PFSK-1 (cell line): ENCODE measurements at regions not wholly inside any gene's neighbourhood (a gene's known extent, or its start where the extent isn't known, plus 50 kb on each side); places are given as distances from the start of the nearest gene placed in this dataset.

Experiments used
- FOXP2 ChIP-seq: optimal IDR thresholded peaks from 2 replicates; pipeline ENCODE3; 2011; ENCODE audit warnings: borderline replicate concordance, control low read depth, inconsistent platforms; ENCODE audit not compliant: insufficient read depth; ENCODE audit errors: extremely low read length, extremely low read depth
- POLR2AphosphoS5 ChIP-seq: IDR thresholded peaks from 2 replicates; pipeline ENCODE4 v1.6.1; 2012; ENCODE audit warnings: low read depth, mild to moderate bottlenecking, control low read depth, low read length, moderate library complexity
- SIN3A ChIP-seq: IDR thresholded peaks from 2 replicates; pipeline ENCODE4 v1.6.1; 2012; ENCODE audit warnings: mild to moderate bottlenecking, low read length, moderate library complexity, borderline replicate concordance; ENCODE audit not compliant: insufficient read depth
- TAF1 ChIP-seq: IDR thresholded peaks from 2 replicates; pipeline ENCODE4 v1.6.1; 2012; ENCODE audit warnings: low read length, control low read depth, borderline replicate concordance; ENCODE audit not compliant: insufficient read depth
- TF ChIP-seq, protein P1 (sequence below), 2 experiments: IDR thresholded peaks; 2 replicates each; pipeline versions ENCODE4 v1.6.1 to v1.8.0; 2011 to 2012; ENCODE audit warnings: low read depth in 2 of 2, low read length in 2 of 2, control low read depth in 1 of 2, inconsistent platforms in 1 of 2, mild to moderate bottlenecking in 1 of 2, moderate library complexity in 1 of 2; ENCODE audit not compliant: insufficient read depth in 1 of 2

GRCh38 chr18:61172624-61173023, 160.6 kb upstream of the CDH20 start:
- TF ChIP-seq SIN3A (no peak), POLR2AphosphoS5 (no peak), TAF1 (no peak), FOXP2 (no peak)
- TF ChIP-seq, protein P1, sequence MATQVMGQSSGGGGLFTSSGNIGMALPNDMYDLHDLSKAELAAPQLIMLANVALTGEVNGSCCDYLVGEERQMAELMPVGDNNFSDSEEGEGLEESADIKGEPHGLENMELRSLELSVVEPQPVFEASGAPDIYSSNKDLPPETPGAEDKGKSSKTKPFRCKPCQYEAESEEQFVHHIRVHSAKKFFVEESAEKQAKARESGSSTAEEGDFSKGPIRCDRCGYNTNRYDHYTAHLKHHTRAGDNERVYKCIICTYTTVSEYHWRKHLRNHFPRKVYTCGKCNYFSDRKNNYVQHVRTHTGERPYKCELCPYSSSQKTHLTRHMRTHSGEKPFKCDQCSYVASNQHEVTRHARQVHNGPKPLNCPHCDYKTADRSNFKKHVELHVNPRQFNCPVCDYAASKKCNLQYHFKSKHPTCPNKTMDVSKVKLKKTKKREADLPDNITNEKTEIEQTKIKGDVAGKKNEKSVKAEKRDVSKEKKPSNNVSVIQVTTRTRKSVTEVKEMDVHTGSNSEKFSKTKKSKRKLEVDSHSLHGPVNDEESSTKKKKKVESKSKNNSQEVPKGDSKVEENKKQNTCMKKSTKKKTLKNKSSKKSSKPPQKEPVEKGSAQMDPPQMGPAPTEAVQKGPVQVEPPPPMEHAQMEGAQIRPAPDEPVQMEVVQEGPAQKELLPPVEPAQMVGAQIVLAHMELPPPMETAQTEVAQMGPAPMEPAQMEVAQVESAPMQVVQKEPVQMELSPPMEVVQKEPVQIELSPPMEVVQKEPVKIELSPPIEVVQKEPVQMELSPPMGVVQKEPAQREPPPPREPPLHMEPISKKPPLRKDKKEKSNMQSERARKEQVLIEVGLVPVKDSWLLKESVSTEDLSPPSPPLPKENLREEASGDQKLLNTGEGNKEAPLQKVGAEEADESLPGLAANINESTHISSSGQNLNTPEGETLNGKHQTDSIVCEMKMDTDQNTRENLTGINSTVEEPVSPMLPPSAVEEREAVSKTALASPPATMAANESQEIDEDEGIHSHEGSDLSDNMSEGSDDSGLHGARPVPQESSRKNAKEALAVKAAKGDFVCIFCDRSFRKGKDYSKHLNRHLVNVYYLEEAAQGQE (IDR thresholded peaks at IDR 0.05; ENCODE audit: insufficient read depth in 1 of 2, low read depth in 2 of 2, low read length in 2 of 2) = no peak

DNA sequence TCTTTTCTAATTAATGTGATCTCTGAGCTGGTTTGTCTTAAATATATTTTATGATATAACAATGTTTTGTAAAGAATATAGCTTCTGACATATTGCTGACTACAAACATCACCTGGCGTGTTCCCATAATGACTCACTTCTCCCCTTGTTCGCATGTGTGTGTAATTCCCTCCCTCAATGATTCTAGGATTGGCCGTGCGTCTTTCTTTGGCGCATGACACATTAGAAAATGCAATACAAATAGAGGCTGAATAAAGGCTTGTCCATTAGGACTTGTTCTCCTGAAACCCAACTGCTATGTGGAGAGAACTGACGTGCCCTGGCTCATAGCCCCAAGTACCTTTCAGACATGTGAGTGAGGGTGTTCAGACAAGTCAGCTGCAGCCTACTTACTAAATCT, 159.7 kb upstream of the CDH20 start:
- TF ChIP-seq, protein P1 (IDR thresholded peaks at IDR 0.05; ENCODE audit: insufficient read depth in 1 of 2, low read depth in 2 of 2, low read length in 2 of 2) = no peak
- TF ChIP-seq TAF1 (no peak), FOXP2 (no peak)

DNA sequence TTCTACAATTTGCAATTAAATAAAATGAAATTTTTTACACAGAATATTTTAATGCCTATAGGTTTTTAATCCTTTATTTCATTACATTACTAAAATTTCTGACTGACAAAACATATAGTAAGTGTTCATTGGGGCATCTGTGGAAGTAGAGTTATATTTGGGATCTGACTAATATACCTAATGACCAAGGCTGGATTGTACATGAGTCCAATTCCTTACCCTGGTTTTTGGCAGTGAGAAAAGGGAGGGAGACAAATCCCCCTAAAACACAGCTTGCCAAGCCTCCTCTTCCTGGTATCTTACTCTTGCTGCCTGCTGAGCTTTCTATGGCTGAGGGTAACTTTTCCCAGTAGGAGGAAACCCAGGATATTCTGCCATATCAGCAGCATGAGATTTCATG, 149.4 kb upstream of the CDH20 start:
- TF ChIP-seq, protein P1 (IDR thresholded peaks at IDR 0.05; ENCODE audit: insufficient read depth in 1 of 2, low read depth in 2 of 2, low read length in 2 of 2) = no peak
- TF ChIP-seq TAF1 = no peak
- TF ChIP-seq POLR2AphosphoS5 = no peak
- no peak for TF ChIP-seq FOXP2
- TF ChIP-seq SIN3A = no peak

GRCh38 chr18:61187971-61188370, 145.3 kb upstream of the CDH20 start:
- TF ChIP-seq FOXP2 = no peak
- TF ChIP-seq POLR2AphosphoS5 = no peak
- TF ChIP-seq, protein P1 (IDR thresholded peaks at IDR 0.05; ENCODE audit: insufficient read depth in 1 of 2, low read depth in 2 of 2, low read length in 2 of 2) = no peak
- TF ChIP-seq TAF1 = no peak
- TF ChIP-seq SIN3A = no peak

DNA sequence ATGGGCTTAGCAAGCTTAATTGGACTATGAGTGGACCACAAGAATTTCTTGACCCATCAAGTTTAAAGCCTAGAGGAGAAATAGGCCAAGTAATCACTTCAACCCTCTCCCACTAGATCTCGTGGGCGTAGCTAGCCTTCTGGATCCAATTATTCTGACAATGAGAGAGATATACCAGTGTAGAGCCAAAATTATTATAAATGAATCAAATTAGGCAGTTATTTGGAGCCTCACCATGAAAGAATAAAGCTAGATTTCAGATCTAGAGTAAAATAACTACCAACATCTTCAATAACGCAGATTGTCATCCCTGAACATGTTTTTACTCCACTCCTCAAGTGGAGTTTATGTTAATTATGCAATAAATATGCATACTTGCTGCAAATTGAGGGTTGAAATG, 143.9 kb upstream of the CDH20 start:
- no peak for TF ChIP-seq TAF1
- TF ChIP-seq FOXP2 = no peak
- TF ChIP-seq, protein P1 (IDR thresholded peaks at IDR 0.05; ENCODE audit: insufficient read depth in 1 of 2, low read depth in 2 of 2, low read length in 2 of 2) = no peak
- no peak for TF ChIP-seq POLR2AphosphoS5
- TF ChIP-seq SIN3A = no peak
